Activated naive CD8-positive, alpha-beta T cell treated with anti-CD3 and anti-CD28 coated beads for 36 hours (primary cell): ENCODE measurements at regions not wholly inside any gene's neighbourhood (a gene's known extent, or its start where the extent isn't known, plus 50 kb on each side); places are given as distances from the start of the nearest gene placed in this dataset.
"Not testable (repeated sequence)": the region's sequence is repeated elsewhere in the genome, so short reads cannot be mapped to it uniquely, and the experiment has no call there.

ENCODE experiments used
- DNase-seq: peaks from one replicate; pipeline ENCODE4 v3.0.0; 2021
- H3K27ac Mint-ChIP-seq: one replicate; pipeline ENCODE4 v1.8.0; 2022; ENCODE audit warnings: mild to moderate bottlenecking, moderate library complexity, mixed read lengths
- H3K27me3 Mint-ChIP-seq: one replicate; pipeline ENCODE4 v1.8.0; 2022; ENCODE audit warnings: mild to moderate bottlenecking, mixed read lengths
- H3K36me3 Mint-ChIP-seq: one replicate; pipeline ENCODE4 v1.8.0; 2021; ENCODE audit warnings: mild to moderate bottlenecking, mixed read lengths
- H3K4me1 Mint-ChIP-seq: one replicate; pipeline ENCODE4 v1.8.0; 2021; ENCODE audit warnings: mixed read lengths
- H3K4me3 Mint-ChIP-seq: one replicate; pipeline ENCODE4 v1.8.0; 2022; ENCODE audit warnings: mild to moderate bottlenecking, moderate library complexity, mixed read lengths
- H3K9me3 Mint-ChIP-seq: one replicate; pipeline ENCODE4 v1.8.0; 2022; ENCODE audit warnings: mixed read lengths

- Mint-ChIP-seq H3K27me3 (peaks cover 4% of the 10 kb centered on the region), H3K4me3 (no peak overlapping the region), H3K27ac (no peak overlapping the region), H3K4me1 (no peaks in the 10 kb centered on the region), H3K9me3 (no peaks in the 10 kb centered on the region), H3K36me3 (no peaks in the 10 kb centered on the region)
- no peak for DNase-seq
These were observed 79.0 kb upstream of the ZNF608 start for GRCh38 chr5:124825250-124825982.

- DNase-seq, result no peak
- Mint-ChIP-seq H3K9me3 (no peaks in the 10 kb centered on the region), H3K4me1 (no peaks in the 10 kb centered on the region), H3K4me3 (no peak overlapping the region), H3K36me3 (no peaks in the 10 kb centered on the region), H3K27me3 (peaks cover 3% of the 10 kb centered on the region), H3K27ac (no peak overlapping the region)
These were observed 79.5 kb upstream of the ZNF608 start for GRCh38 chr5:124825983-124826337.

- DNase-seq, result no peak
- Mint-ChIP-seq H3K4me3 (no peak overlapping the region), H3K27me3 (no peaks in the 10 kb centered on the region), H3K9me3 (no peaks in the 10 kb centered on the region), H3K4me1 (no peaks in the 10 kb centered on the region), H3K36me3 (no peaks in the 10 kb centered on the region), H3K27ac (no peak overlapping the region)
These were observed 82.3 kb upstream of the ZNF608 start for GRCh38 chr5:124828731-124829234.

- no peak for DNase-seq
- H3K4me1 Mint-ChIP-seq, result no peaks in the 10 kb centered on the region
- no peaks in the 10 kb centered on the region for H3K27me3 Mint-ChIP-seq
- peaks cover 2% of the 10 kb centered on the region for H3K9me3 Mint-ChIP-seq
- no peak overlapping the region for H3K27ac Mint-ChIP-seq
- no peaks in the 10 kb centered on the region for H3K36me3 Mint-ChIP-seq
- no peak overlapping the region for H3K4me3 Mint-ChIP-seq
These were observed 85.3 kb upstream of the ZNF608 start for GRCh38 chr5:124831687-124832240.

- peaks cover 2% of the 10 kb centered on the region for H3K9me3 Mint-ChIP-seq
- H3K4me3 Mint-ChIP-seq, result no peak overlapping the region
- H3K27me3 Mint-ChIP-seq, result no peaks in the 10 kb centered on the region
- no peak for DNase-seq
- no peak overlapping the region for H3K27ac Mint-ChIP-seq
- H3K4me1 Mint-ChIP-seq, result no peaks in the 10 kb centered on the region
- no peaks in the 10 kb centered on the region for H3K36me3 Mint-ChIP-seq
These were observed 86.1 kb upstream of the ZNF608 start for GRCh38 chr5:124832510-124832909.

GRCh38 chr5:124836314-124836713 is 89.9 kb upstream of the ZNF608 start:
- not testable (repeated sequence) for DNase-seq, H3K27me3 Mint-ChIP-seq, H3K4me3 Mint-ChIP-seq, H3K4me1 Mint-ChIP-seq, H3K36me3 Mint-ChIP-seq, H3K9me3 Mint-ChIP-seq, H3K27ac Mint-ChIP-seq

- Mint-ChIP-seq H3K27ac (no peak overlapping the region), H3K27me3 (peaks cover 5% of the 10 kb centered on the region), H3K4me1 (no peaks in the 10 kb centered on the region), H3K9me3 (peaks cover 2% of the 10 kb centered on the region), H3K4me3 (no peak overlapping the region), H3K36me3 (no peaks in the 10 kb centered on the region)
- DNase-seq, result no peak
These were observed 93.0 kb upstream of the ZNF608 start for GRCh38 chr5:124839371-124839998.

GRCh38 chr5:124841829-124842712 is 95.6 kb upstream of the ZNF608 start:
- Mint-ChIP-seq H3K27me3 (peaks cover 5% of the 10 kb centered on the region), H3K4me1 (no peaks in the 10 kb centered on the region), H3K27ac (no peak overlapping the region), H3K9me3 (no peaks in the 10 kb centered on the region), H3K4me3 (no peak overlapping the region), H3K36me3 (no peaks in the 10 kb centered on the region)
- no peak for DNase-seq

GRCh38 chr5:124842725-124843595 is 96.5 kb upstream of the ZNF608 start:
- no peaks in the 10 kb centered on the region for H3K36me3 Mint-ChIP-seq
- H3K4me3 Mint-ChIP-seq, result no peak overlapping the region
- no peak for DNase-seq
- no peaks in the 10 kb centered on the region for H3K9me3 Mint-ChIP-seq
- no peak overlapping the region for H3K27ac Mint-ChIP-seq
- no peaks in the 10 kb centered on the region for H3K4me1 Mint-ChIP-seq
- H3K27me3 Mint-ChIP-seq, result peaks cover 5% of the 10 kb centered on the region

GRCh38 chr5:124843596-124843899 is 97.1 kb upstream of the ZNF608 start:
- H3K27me3 Mint-ChIP-seq, result peaks cover 5% of the 10 kb centered on the region
- H3K4me1 Mint-ChIP-seq, result no peaks in the 10 kb centered on the region
- no peaks in the 10 kb centered on the region for H3K36me3 Mint-ChIP-seq
- H3K4me3 Mint-ChIP-seq, result no peak overlapping the region
- H3K9me3 Mint-ChIP-seq, result no peaks in the 10 kb centered on the region
- no peak for DNase-seq
- H3K27ac Mint-ChIP-seq, result no peak overlapping the region

GRCh38 chr5:124844371-124844920 is 98.0 kb upstream of the ZNF608 start:
- Mint-ChIP-seq H3K27ac (no peak overlapping the region), H3K4me3 (no peak overlapping the region), H3K36me3 (no peaks in the 10 kb centered on the region)

GRCh38 chr5:124847907-124848306 is 101.5 kb upstream of the ZNF608 start:
- Mint-ChIP-seq H3K36me3 (no peaks in the 10 kb centered on the region), H3K9me3 (peaks cover 1% of the 10 kb centered on the region), H3K27ac (no peak overlapping the region)

More at GRCh38 chr5:124844371-124844920, 98.0 kb upstream of the ZNF608 start:
- Mint-ChIP-seq H3K4me1 (no peaks in the 10 kb centered on the region), H3K27me3 (peaks cover 5% of the 10 kb centered on the region), H3K9me3 (no peaks in the 10 kb centered on the region)
- no peak for DNase-seq

GRCh38 chr5:124849774-124850173 is 103.3 kb upstream of the ZNF608 start:
- H3K36me3 Mint-ChIP-seq, result no peaks in the 10 kb centered on the region
- no peak overlapping the region for H3K27ac Mint-ChIP-seq
- peaks cover 1% of the 10 kb centered on the region for H3K9me3 Mint-ChIP-seq
- no peaks in the 10 kb centered on the region for H3K27me3 Mint-ChIP-seq
- DNase-seq, result no peak
- no peak overlapping the region for H3K4me3 Mint-ChIP-seq
- H3K4me1 Mint-ChIP-seq, result no peaks in the 10 kb centered on the region

More at GRCh38 chr5:124847907-124848306, 101.5 kb upstream of the ZNF608 start:
- peaks cover under 1% of the 10 kb centered on the region for H3K27me3 Mint-ChIP-seq
- H3K4me3 Mint-ChIP-seq, result no peak overlapping the region
- DNase-seq, result no peak
- no peaks in the 10 kb centered on the region for H3K4me1 Mint-ChIP-seq

GRCh38 chr5:124856726-124857125 is 110.3 kb upstream of the ZNF608 start:
- Mint-ChIP-seq H3K4me3 (no peak overlapping the region), H3K9me3 (no peaks in the 10 kb centered on the region), H3K4me1 (no peaks in the 10 kb centered on the region), H3K27ac (no peak overlapping the region), H3K27me3 (peaks cover 8% of the 10 kb centered on the region), H3K36me3 (no peaks in the 10 kb centered on the region)
- no peak for DNase-seq
